HG03064 (cell line): ENCODE measurements at regions not wholly inside any gene's neighbourhood (a gene's known extent, or its start where the extent isn't known, plus 50 kb on each side); places are given as distances from the start of the nearest gene placed in this dataset.

ENCODE experiments used
- ATAC-seq: cut with Tn5 transposase; IDR thresholded peaks from one replicate; pipeline ENCODE4 v1.9.1; 2021; ENCODE audit warnings: low read depth; ENCODE audit not compliant: unreplicated experiment

GRCh38 chr9:115637661-115638060 is 515.9 kb upstream of the PAPPA start:
- ATAC-seq = no peak

- no peak for ATAC-seq
Measured at GRCh38 chr9:115640887-115641286, 512.7 kb upstream of the PAPPA start.

- ATAC-seq = no peak
Measured at GRCh38 chr9:115642285-115642684, 511.3 kb upstream of the PAPPA start.

- ATAC-seq = no peak
Measured at GRCh38 chr9:115643948-115644727, 509.5 kb upstream of the PAPPA start.

- ATAC-seq = no peak
Measured at GRCh38 chr9:115649991-115650472, 503.6 kb upstream of the PAPPA start.

- no peak for ATAC-seq
Measured at GRCh38 chr9:115650768-115651167, 502.8 kb upstream of the PAPPA start.

- no peak for ATAC-seq
Measured at GRCh38 chr9:115651461-115651860, 502.1 kb upstream of the PAPPA start.

- no peak for ATAC-seq
Measured at GRCh38 chr9:115653171-115653606, 500.4 kb upstream of the PAPPA start.

- no peak for ATAC-seq
Measured at GRCh38 chr9:115657695-115658094, 495.9 kb upstream of the PAPPA start.

- no peak for ATAC-seq
Measured at GRCh38 chr9:115665519-115665918, 488.1 kb upstream of the PAPPA start.

- no peak for ATAC-seq
Measured at GRCh38 chr9:115668521-115668920, 485.1 kb upstream of the PAPPA start.

GRCh38 chr9:115671236-115671962 is 482.2 kb upstream of the PAPPA start:
- no peak for ATAC-seq

- no peak for ATAC-seq
Measured at GRCh38 chr9:115671963-115672305, 481.7 kb upstream of the PAPPA start.

- no peak for ATAC-seq
Measured at GRCh38 chr9:115672477-115673316, 480.9 kb upstream of the PAPPA start.

- ATAC-seq = no peak
Measured at GRCh38 chr9:115673599-115673998, 480.0 kb upstream of the PAPPA start.

GRCh38 chr9:115674091-115674490 is 479.5 kb upstream of the PAPPA start:
- no peak for ATAC-seq

GRCh38 chr9:115675834-115676233 is 477.8 kb upstream of the PAPPA start:
- no peak for ATAC-seq

GRCh38 chr9:115680231-115680630 is 473.4 kb upstream of the PAPPA start:
- ATAC-seq = no peak

- ATAC-seq = no peak
Measured at GRCh38 chr9:115681585-115681984, 472.0 kb upstream of the PAPPA start.

GRCh38 chr9:115686069-115686468 is 467.5 kb upstream of the PAPPA start:
- no peak for ATAC-seq

- no peak for ATAC-seq
Measured at GRCh38 chr9:115687356-115687755, 466.2 kb upstream of the PAPPA start.
